Skeletal muscle cell (primary cell): ENCODE measurements at regions not wholly inside any gene's neighbourhood (a gene's known extent, or its start where the extent isn't known, plus 50 kb on each side); places are given as distances from the start of the nearest gene placed in this dataset.

Experiments used
- DNase-seq: peaks from one replicate; pipeline ENCODE4 v3.0.0-alpha.2; 2010; ENCODE audit warnings: low read depth
- H3K4me3 ChIP-seq: 2 replicates; pipeline ENCODE4 v1.5.1; 2011; ENCODE audit warnings: low read depth, mild to moderate bottlenecking, control low read depth, low read length, moderate library complexity

- no peak overlapping the region for H3K4me3 ChIP-seq
These were observed 511.1 kb downstream of the PSAT1 start for GRCh38 chr9:78808048-78808447.

DNA sequence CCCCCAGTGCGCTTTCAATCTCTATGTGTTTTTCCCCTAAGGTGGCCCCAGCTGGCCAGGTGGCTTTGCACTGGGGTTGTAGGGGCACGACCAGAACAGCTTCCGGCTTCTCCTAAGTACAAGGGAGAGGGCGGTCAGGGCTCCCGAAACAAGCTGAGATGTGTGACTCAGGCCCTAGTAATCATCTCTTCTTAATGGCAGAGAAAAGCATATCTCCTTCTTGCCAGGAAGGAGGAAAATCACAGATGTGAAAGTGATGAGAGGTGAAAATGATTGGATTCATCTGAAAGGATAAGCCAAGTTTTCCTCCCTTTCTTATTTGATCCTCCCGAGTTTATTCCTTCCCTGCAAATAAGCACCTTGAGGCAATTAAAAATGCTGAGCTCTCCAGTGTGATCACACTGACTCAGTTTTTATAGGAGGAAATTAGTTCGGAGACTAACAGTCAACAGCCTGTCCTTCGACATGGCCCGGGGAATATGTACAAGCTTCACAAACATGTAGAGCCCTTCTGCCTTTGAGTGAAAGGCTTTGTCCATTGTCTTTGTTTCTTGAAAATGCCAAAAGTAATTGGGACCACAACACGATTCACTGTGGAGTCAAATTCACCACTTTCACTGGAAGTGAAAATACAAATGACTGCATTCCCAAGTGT, 514.8 kb downstream of the PSAT1 start:
- DNase-seq = no peak
- H3K4me3 ChIP-seq = no peak overlapping the region

More at GRCh38 chr9:78808048-78808447, 511.1 kb downstream of the PSAT1 start:
- DNase-seq = no peak

DNA sequence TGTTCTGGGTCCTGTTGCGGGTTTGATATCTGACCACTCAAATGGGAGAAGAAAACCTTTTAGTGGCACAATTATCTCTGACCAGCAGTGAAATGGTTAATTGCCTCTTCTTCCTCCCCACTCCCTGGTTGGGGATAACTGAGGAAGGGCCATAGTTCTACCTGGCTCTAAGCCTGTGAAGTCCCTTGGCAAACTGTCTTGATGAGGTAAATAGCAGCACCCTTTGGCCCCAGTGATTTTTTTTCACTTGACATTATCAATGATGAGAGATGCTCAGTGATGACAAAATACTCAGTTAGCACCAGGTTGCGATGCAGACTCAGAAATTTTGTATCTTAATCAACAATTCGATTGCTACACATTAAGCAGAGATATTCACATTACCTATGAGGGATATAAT, 515.7 kb downstream of the PSAT1 start:
- H3K4me3 ChIP-seq = no peak overlapping the region
- no peak for DNase-seq

DNA sequence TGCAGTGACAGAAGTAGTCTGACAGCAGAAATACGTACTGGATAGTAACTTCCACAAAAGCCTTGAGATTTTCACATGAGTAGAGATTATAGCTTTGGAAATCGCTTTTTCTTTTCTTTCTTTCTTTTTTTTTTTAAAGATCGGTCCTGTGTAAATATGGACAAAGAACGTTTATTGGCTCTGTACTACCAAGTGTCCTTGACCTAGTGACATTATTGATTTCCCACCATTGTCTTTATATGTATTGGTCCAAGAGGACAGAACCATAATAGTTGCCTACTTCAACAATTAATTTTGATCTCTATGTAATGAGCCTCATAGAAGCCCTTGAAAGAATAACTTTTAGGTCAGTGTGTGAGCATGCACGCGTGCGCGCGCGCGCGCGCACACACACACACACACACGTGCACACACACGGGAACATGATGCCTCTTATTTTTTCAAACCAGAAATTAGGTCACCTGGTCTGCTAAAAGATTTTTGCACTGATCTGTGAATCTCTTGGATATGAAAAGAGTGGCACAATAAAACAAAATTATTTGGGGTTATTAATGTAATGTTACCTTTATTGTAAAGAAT, 516.8 kb downstream of the PSAT1 start:
- DNase-seq = no peak
- no peak overlapping the region for H3K4me3 ChIP-seq

- no peak overlapping the region for H3K4me3 ChIP-seq
- no peak for DNase-seq
These were observed 524.3 kb downstream of the PSAT1 start for GRCh38 chr9:78821126-78821822.

DNA sequence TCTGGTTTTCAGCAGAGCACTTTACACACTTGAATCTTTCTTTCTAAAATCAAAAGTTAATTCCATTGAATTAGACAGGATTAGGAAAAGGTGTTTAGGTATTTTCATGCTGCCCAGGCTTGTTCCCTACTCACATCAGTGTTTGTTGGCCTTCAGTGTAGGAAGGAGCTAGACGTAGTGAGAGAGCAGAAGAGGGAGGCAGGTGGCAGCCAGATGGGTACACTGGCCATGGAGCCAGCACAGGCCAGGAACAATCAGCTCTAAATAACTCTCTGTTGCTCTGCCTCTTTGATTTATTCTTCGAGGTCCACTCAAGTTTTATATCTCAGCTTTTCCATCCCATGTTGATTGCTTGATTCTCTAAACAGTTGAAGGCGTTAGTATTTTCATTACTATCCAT, 529.6 kb downstream of the PSAT1 start:
- H3K4me3 ChIP-seq = no peak overlapping the region
- no peak for DNase-seq

GRCh38 chr9:78828521-78828920, 531.6 kb downstream of the PSAT1 start:
- H3K4me3 ChIP-seq = no peak overlapping the region
- DNase-seq = no peak

DNA sequence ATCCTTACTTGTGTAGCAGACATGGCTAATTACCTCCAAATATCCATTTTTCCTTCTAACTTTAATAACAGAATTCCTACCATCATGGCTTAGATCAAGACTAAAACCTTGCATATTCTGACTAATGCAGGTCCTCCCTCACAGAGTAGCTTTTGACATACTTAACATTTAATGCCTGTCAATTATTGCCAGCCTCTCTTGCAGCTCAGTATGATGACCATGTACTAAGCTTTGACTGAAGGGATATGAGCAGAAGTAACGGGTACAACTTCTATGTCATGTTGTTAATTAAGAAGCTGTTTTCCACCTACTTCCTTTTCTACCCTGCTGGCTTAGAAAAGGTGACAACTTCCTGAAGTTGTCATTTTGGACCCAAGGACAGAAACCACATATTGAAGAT, 533.4 kb downstream of the PSAT1 start:
- no peak overlapping the region for H3K4me3 ChIP-seq
- DNase-seq = no peak

GRCh38 chr9:78831726-78832125, 534.8 kb downstream of the PSAT1 start:
- H3K4me3 ChIP-seq = no peak overlapping the region
- no peak for DNase-seq

GRCh38 chr9:78835928-78836450, 539.1 kb downstream of the PSAT1 start:
- H3K4me3 ChIP-seq = no peak overlapping the region
- no peak for DNase-seq

GRCh38 chr9:78839252-78839651, 542.3 kb downstream of the PSAT1 start:
- no peak for DNase-seq
- H3K4me3 ChIP-seq = no peak overlapping the region

DNA sequence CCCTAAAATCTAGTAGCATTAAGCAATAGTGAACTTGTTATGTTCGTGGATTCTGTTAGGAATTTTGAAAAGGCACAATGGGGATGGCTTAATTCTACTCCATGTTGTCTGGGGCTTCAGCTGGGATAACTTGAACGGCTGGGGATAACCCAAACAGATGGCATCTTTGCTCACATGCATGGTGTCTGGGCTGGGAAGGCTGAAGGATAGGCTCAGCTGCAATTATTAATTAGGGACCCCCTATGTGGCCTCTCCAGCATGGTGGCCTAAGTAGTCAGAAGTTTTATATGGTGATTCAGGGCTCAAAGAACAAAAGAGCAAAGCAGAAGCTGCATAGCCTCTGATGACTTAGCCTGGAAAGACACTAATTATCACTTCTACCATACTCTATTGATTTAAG, 551.1 kb downstream of the PSAT1 start:
- DNase-seq = no peak
- no peak overlapping the region for H3K4me3 ChIP-seq

- H3K4me3 ChIP-seq = no peak overlapping the region
- no peak for DNase-seq
These were observed 559.2 kb downstream of the PSAT1 start for GRCh38 chr9:78856144-78856543.

- H3K4me3 ChIP-seq = no peak overlapping the region
These were observed 559.9 kb downstream of the PSAT1 start for GRCh38 chr9:78856781-78857180.

GRCh38 chr9:78857373-78858225, 560.7 kb downstream of the PSAT1 start:
- no peak overlapping the region for H3K4me3 ChIP-seq
- no peak for DNase-seq

More at GRCh38 chr9:78856781-78857180, 559.9 kb downstream of the PSAT1 start:
- DNase-seq = no peak

DNA sequence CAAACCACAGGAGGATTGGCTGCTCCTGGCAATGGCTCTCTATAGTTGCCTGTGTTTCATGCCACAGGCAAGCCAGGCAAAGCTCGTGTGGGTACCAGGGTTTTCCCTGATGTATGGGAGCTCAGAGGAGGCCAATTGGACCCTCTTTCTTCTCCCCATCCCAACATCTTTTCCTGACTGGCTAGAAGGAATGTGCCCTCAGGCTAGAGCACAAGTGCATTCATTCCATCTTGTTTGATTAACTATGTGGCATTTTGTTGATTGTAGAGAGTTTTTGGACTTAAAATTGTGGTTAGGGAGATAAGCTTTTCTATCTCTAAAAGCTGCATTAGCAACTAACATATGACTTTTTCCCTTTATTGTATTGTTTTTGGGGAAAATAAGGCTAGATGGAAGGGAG, 561.3 kb downstream of the PSAT1 start:
- DNase-seq = no peak
- no peak overlapping the region for H3K4me3 ChIP-seq

DNA sequence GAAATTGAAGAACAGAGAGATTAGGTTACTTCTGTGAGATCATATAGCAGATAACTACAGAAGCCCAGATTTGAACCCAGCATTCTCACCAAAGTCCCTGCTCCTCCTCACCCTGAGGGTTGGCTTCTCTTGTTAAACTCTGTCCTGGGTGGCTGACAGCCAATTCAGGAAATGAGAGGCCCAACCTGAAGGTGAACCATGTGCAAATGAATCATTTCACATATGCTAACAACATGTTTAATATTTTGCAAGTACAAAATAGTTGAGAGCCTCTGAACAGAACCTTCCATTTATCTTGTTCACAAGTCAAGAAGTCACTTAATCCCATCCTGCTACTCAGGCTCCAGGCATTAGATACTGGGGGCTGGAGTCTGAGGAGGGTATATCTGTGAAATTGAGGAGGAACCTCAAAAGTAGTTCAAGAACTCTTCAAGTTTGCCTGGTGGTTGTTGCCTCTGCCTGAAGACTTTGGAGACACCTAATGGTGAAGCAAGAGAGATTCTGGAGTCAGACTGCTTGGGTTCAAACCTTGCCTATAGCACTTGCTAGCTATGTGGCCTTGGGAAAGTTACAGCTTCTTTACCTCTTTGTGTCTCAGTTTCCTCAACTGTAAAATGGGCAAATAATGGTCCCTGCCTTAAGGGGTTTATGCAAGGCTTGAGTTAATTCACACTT, 564.0 kb downstream of the PSAT1 start:
- DNase-seq = peak; percentile 48
- H3K4me3 ChIP-seq = no peak overlapping the region

GRCh38 chr9:78863531-78863930, 566.6 kb downstream of the PSAT1 start:
- no peak for DNase-seq
- H3K4me3 ChIP-seq = no peak overlapping the region

DNA sequence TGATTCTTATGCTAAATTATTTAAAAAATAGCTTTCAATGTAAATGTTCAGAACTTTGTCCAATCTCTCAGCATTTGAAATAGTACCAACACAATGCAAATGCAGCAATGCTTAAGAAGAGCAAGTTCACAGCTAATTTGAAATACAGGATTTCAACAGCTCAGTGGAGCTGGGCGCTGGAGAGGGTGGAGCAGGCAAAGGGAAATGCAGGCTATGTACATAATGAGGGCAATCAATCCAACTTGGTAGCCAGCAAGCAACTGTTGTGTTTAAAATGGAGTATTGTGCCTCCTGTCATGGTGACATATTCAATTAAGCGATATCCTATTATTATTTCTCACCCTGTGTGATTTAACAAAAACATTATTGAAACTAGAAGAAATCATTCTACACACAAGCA, 568.8 kb downstream of the PSAT1 start:
- no peak for DNase-seq
- H3K4me3 ChIP-seq = no peak overlapping the region
